Prostate gland (tissue), 2 donors: ENCODE measurements at regions not wholly inside any gene's neighbourhood (a gene's known extent, or its start where the extent isn't known, plus 50 kb on each side); places are given as distances from the start of the nearest gene placed in this dataset.
"Not testable (repeated sequence)": the region's sequence is repeated elsewhere in the genome, so short reads cannot be mapped to it uniquely, and the experiment has no call there.

Experiments used
- POLR2A ChIP-seq: fragments of 450-650 bp; IDR thresholded peaks from one replicate; pipeline ENCODE4 v1.6.1; 2016; ENCODE audit warnings: antibody characterized with exemption, mild to moderate bottlenecking
- TF ChIP-seq, protein P1 (sequence below), 4 experiments: fragments of 200-600 bp in 2 of 4; fragments of 450-650 bp in 2 of 4; sonication (generic) in 2 of 4; IDR thresholded peaks; 1 replicate in 3 of 4; 2 replicates in 1 of 4; pipeline ENCODE4 v1.5.1; 2016 to 2019; ENCODE audit warnings: antibody characterized with exemption in 4 of 4, mild to moderate bottlenecking in 2 of 4, moderate library complexity in 2 of 4

DNA sequence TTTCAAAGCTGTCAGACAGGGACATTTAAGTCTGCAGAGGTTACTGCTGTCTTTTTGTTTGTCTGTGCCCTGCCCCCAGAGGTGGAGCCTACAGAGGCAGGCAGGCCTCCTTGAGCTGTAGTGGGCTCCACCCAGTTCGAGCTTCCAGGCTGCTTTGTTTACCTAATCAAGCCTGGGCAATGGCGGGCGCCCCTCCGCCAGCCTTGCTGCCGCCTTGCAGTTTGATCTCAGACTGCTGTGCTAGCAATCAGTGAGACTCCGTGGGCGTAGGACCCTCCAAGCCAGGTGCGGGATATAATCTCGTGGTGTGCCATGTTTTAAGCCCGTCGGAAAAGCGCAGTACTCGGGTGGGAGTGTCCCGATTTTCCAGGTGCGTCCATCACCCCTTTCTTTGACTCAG, 919.2 kb upstream of the ARRDC3 start:
- not testable (repeated sequence) for TF ChIP-seq POLR2A
- TF ChIP-seq, protein P1, sequence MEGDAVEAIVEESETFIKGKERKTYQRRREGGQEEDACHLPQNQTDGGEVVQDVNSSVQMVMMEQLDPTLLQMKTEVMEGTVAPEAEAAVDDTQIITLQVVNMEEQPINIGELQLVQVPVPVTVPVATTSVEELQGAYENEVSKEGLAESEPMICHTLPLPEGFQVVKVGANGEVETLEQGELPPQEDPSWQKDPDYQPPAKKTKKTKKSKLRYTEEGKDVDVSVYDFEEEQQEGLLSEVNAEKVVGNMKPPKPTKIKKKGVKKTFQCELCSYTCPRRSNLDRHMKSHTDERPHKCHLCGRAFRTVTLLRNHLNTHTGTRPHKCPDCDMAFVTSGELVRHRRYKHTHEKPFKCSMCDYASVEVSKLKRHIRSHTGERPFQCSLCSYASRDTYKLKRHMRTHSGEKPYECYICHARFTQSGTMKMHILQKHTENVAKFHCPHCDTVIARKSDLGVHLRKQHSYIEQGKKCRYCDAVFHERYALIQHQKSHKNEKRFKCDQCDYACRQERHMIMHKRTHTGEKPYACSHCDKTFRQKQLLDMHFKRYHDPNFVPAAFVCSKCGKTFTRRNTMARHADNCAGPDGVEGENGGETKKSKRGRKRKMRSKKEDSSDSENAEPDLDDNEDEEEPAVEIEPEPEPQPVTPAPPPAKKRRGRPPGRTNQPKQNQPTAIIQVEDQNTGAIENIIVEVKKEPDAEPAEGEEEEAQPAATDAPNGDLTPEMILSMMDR (IDR thresholded peaks at IDR 0.05), result not testable (repeated sequence)
